SW480 (cell line): ENCODE measurements at regions not wholly inside any gene's neighbourhood (a gene's known extent, or its start where the extent isn't known, plus 50 kb on each side); places are given as distances from the start of the nearest gene placed in this dataset.

Experiments
- DNase-seq: peaks from one replicate; pipeline ENCODE4 v3.0.0-alpha.2; 2016; ENCODE audit warnings: low spot score

GRCh38 chrX:16496175-16496574 lies 153.8 kb upstream of the S100G start:
- DNase-seq: no peak

GRCh38 chrX:16511796-16512776 lies 137.9 kb upstream of the S100G start:
- DNase-seq: no peak

GRCh38 chrX:16516232-16516876 lies 133.6 kb upstream of the S100G start:
- DNase-seq: no peak

- DNase-seq: no peak
Measured at GRCh38 chrX:16517039-16517605, 132.8 kb upstream of the S100G start.

- DNase-seq: no peak
Measured at GRCh38 chrX:16518131-16518530, 131.8 kb upstream of the S100G start.

GRCh38 chrX:16524316-16524715 lies 125.6 kb upstream of the S100G start:
- no peak for DNase-seq

- DNase-seq: no peak
Measured at GRCh38 chrX:16526003-16526402, 124.0 kb upstream of the S100G start.

- no peak for DNase-seq
Measured at GRCh38 chrX:16528620-16529019, 121.3 kb upstream of the S100G start.
